Fibroblast of villous mesenchyme (primary cell): ENCODE measurements at regions not wholly inside any gene's neighbourhood (a gene's known extent, or its start where the extent isn't known, plus 50 kb on each side); places are given as distances from the start of the nearest gene placed in this dataset.

Experiments
- DNase-seq: peaks from one replicate; pipeline ENCODE4 v3.0.0-alpha.2; 2010; ENCODE audit warnings: low read depth
- H3K4me3 ChIP-seq: 2 replicates; pipeline ENCODE4 v1.5.1; 2011; ENCODE audit warnings: low read depth, mild to moderate bottlenecking, low read length
- TF ChIP-seq, protein P1 (sequence below): IDR thresholded peaks from 2 replicates; pipeline ENCODE4 v1.5.1; 2012; ENCODE audit warnings: low read depth, mild to moderate bottlenecking, low read length; ENCODE audit not compliant: insufficient read depth

DNA sequence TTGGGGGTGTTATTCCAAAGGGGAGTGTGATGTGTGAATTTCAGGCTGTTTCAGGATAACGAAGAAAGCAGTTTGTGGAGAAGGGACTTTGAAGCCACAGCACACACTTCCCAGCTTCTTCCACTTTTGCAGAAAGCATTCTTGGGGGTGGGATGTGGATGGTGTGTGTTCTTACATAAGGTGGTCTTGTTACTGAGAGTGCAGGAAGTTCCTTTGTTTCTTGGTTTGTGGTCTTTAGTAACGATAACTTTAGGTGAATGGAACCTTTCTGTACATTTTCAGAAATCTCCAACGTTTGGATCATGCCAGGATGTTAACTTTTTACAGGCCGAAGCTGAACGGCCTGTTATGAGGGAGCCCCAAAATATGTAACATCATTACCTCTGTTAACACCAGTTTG lies 251.8 kb downstream of the KCNRG start:
- H3K4me3 ChIP-seq = no peak overlapping the region
- TF ChIP-seq, protein P1, sequence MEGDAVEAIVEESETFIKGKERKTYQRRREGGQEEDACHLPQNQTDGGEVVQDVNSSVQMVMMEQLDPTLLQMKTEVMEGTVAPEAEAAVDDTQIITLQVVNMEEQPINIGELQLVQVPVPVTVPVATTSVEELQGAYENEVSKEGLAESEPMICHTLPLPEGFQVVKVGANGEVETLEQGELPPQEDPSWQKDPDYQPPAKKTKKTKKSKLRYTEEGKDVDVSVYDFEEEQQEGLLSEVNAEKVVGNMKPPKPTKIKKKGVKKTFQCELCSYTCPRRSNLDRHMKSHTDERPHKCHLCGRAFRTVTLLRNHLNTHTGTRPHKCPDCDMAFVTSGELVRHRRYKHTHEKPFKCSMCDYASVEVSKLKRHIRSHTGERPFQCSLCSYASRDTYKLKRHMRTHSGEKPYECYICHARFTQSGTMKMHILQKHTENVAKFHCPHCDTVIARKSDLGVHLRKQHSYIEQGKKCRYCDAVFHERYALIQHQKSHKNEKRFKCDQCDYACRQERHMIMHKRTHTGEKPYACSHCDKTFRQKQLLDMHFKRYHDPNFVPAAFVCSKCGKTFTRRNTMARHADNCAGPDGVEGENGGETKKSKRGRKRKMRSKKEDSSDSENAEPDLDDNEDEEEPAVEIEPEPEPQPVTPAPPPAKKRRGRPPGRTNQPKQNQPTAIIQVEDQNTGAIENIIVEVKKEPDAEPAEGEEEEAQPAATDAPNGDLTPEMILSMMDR = no peak
- no peak for DNase-seq

DNA sequence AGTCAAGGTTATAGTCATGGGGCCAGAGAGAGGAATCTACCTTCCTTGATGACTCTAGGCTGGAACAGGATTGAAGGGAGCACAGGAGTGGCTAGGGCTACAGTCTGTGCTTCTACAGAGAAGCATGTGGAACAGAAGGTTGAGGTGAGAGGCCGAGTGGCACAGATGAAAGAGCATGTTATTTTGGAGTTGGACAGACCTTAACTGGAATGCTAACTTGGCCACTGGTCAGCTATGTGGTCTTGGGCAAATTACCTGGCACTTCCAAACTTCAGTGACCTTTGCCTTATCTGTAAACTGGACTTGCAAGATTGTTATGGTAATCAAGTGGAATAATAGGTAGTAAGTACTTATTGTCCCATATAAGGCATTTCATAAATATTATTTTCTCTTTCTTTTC lies 252.7 kb downstream of the KCNRG start:
- DNase-seq = no peak
- TF ChIP-seq, protein P1 = no peak
- no peak overlapping the region for H3K4me3 ChIP-seq

DNA sequence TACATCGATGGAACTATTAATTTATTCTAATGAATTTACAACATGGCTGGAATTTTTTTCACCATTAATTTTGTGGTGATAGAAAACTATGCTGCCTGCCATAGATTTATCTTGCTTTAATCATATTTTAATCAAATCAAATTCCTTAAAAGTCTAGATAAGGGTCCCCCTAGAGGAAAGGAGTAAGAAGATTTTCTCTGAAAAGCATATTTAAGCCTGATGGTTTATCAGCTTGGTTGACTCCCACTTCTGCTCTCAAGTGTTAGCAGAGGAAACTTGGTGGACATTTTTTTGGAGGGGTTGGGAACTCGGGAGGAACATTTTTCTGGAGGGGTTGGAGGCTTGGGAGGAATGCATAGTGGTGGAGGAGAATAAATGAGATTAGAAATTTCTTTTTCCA lies 253.3 kb downstream of the KCNRG start:
- DNase-seq = no peak
- TF ChIP-seq, protein P1 = no peak
- H3K4me3 ChIP-seq = no peak overlapping the region

DNA sequence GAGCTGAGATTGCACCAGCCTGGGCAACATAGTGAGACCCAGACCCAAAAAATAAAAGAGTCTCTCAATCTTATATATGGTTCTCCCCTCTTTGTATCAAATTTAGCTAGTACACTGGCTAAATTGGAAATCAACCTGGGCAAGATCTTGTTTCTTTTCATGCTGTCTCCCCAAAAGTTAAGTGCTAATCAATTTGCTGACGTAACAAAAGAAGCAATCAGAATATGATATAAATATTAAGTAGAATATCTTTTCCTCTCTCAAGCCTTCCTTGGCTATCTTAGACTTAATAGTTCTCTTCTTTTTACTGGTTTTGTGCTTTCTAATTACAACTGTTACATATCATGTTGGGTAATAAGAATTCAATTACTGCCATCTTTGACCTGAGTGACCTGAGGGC lies 258.9 kb downstream of the KCNRG start:
- TF ChIP-seq, protein P1 = no peak
- no peak overlapping the region for H3K4me3 ChIP-seq
- DNase-seq = no peak

DNA sequence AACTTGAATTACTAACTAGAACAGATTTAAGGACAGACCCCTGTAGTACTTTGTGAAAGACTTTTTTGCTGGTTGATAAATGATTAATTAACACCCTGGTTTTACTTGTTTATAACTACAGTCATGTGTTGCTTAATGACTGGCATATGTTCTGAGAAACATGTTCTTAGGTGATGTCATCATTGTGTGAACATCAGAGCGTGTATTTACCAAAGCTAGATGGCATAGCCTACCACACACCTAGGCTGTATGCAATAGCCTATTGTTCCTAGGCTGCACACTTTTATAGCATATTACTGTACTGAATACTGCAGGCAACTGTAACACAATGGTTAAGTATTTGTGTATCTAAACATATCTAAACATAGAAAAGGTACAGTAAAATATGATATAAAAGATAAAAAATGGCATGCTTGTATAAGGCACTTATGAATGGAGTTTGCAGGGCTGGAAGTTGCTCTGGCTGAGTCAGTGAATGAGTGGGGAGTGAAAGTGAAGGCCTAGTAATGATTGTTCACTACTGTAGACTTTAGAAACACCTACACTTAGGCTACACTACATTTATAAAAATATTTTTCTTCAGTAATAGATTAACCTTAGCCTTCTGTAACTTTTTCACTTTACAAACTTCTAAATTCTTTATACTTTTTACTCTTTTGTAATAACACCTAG lies 260.3 kb downstream of the KCNRG start:
- H3K4me3 ChIP-seq = no peak overlapping the region
- no peak for DNase-seq
- TF ChIP-seq, protein P1 = no peak

DNA sequence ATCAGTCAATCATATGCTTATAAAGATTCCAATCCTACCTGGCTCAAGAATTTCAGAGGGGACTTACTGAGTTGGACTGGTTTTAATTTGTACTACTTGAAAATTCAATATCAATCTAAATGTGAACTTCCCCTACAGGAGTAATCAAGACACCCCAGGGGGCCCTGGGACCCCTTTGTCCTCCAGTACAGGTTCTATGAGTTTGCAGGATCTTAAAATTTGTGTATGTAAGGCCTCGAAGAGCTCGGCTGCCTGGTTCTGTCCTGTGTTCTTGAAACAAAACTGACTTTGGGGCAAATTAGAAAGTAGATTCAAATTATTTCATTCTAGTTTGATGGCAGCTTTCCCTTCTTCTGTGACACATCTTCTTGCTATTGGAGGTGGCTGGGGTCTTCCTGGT lies 261.3 kb downstream of the KCNRG start:
- TF ChIP-seq, protein P1 = no peak
- no peak overlapping the region for H3K4me3 ChIP-seq
- DNase-seq = no peak

DNA sequence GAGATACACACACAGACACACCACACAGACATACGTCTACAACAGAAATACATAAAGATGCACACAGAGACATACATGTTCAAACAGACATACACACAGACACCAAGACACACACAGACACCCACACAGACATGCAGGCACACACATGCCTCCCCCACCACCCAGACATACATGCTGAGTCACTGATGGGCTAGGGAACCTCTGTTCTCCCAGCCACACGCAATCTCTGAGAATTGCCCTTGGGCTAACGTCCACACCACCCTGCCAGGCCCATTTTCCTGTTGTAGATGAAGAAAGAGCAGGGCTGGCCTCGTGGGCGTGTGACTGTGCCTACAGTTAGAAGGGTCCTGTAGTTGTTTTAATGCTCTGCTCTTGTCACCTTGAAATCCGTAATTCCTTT lies 261.9 kb downstream of the KCNRG start:
- no peak overlapping the region for H3K4me3 ChIP-seq
- DNase-seq = no peak
- TF ChIP-seq, protein P1 = no peak
